Lower lobe of right lung (tissue), 2 donors: ENCODE measurements at regions not wholly inside any gene's neighbourhood (a gene's known extent, or its start where the extent isn't known, plus 50 kb on each side); places are given as distances from the start of the nearest gene placed in this dataset.

Source experiments
- ATAC-seq, 2 donors: fragments of 200-7000 bp; cut with Tn5 transposase; one replicate each; pipeline ENCODE4 v1.9.1; 2020 to 2022; ENCODE audit warnings: mild to moderate bottlenecking in 2 of 2, moderate library complexity in 2 of 2
- DNase-seq: peaks from one replicate; pipeline ENCODE4 v3.0.0-alpha.2; 2020
- H3K27ac ChIP-seq: fragments of 200-600 bp; one replicate; pipeline ENCODE4 v1.8.0; 2022
- H3K27me3 ChIP-seq: fragments of 200-600 bp; one replicate; pipeline ENCODE4 v1.8.0; 2022; ENCODE audit warnings: low read depth
- H3K36me3 ChIP-seq: fragments of 200-600 bp; one replicate; pipeline ENCODE4 v1.8.0; 2022; ENCODE audit warnings: mild to moderate bottlenecking
- H3K4me1 ChIP-seq: fragments of 200-600 bp; one replicate; pipeline ENCODE4 v1.8.0; 2022
- H3K4me3 ChIP-seq: fragments of 200-600 bp; one replicate; pipeline ENCODE4 v1.8.0; 2022; ENCODE audit warnings: mild to moderate bottlenecking
- H3K9me3 ChIP-seq: fragments of 200-600 bp; one replicate; pipeline ENCODE4 v1.8.0; 2022
- CTCF ChIP-seq: fragments of 200-600 bp; IDR thresholded peaks from one replicate; pipeline ENCODE4 v1.8.0; 2022; ENCODE audit warnings: antibody characterized with exemption, mild to moderate bottlenecking
- intact Hi-C: fragments of 100-400 bp; cut with DNase I; formaldehyde crosslinking; loops from one replicate; pipeline ENCODE4 v1.11.0; 2022
- donor health status: DM: no; HTN: yes; CAD: no; lungs with severe emphysema.

GRCh38 chrX:10073671-10074070 lies 83.1 kb upstream of the CLCN4 start:
- no peak for TF ChIP-seq CTCF
- no peak overlapping the region for H3K27ac ChIP-seq
- no peaks in the 10 kb centered on the region for H3K9me3 ChIP-seq
- peaks cover under 1% of the 10 kb centered on the region for H3K4me1 ChIP-seq
- DNase-seq (no peak), ATAC-seq (no peak)
- no peak overlapping the region for H3K4me3 ChIP-seq
- no peaks in the 10 kb centered on the region for H3K27me3 ChIP-seq
- intact Hi-C loops = no loop called here
- H3K36me3 ChIP-seq = peaks cover 12% of the 10 kb centered on the region

GRCh38 chrX:10074241-10074941 lies 82.4 kb upstream of the CLCN4 start:
- DNase-seq = no peak
- Histone ChIP-seq H3K9me3 (no peaks in the 10 kb centered on the region), H3K27ac (no peak overlapping the region), H3K27me3 (no peaks in the 10 kb centered on the region), H3K4me3 (no peak overlapping the region), H3K4me1 (peaks cover 3% of the 10 kb centered on the region), H3K36me3 (peaks cover 12% of the 10 kb centered on the region)
- no peak for TF ChIP-seq CTCF
- intact Hi-C loops = no loop called here
- no peak for ATAC-seq

GRCh38 chrX:10076765-10077164 lies 80.0 kb upstream of the CLCN4 start:
- no peaks in the 10 kb centered on the region for H3K9me3 ChIP-seq
- intact Hi-C loops = no loop called here
- H3K27ac ChIP-seq = no peak overlapping the region
- H3K4me1 ChIP-seq = peaks cover 3% of the 10 kb centered on the region
- H3K27me3 ChIP-seq = no peaks in the 10 kb centered on the region
- TF ChIP-seq CTCF = no peak
- DNase-seq = no peak
- H3K36me3 ChIP-seq = peaks cover 11% of the 10 kb centered on the region
- no peak for ATAC-seq
- no peak overlapping the region for H3K4me3 ChIP-seq

- Histone ChIP-seq H3K9me3 (no peaks in the 10 kb centered on the region), H3K4me3 (no peak overlapping the region), H3K4me1 (peaks cover 10% of the 10 kb centered on the region), H3K27ac (no peak overlapping the region), H3K36me3 (peaks cover 11% of the 10 kb centered on the region), H3K27me3 (no peaks in the 10 kb centered on the region)
- ATAC-seq (no peak), DNase-seq (no peak)
- intact Hi-C loops = no loop called here
- TF ChIP-seq CTCF = no peak
Measured at GRCh38 chrX:10077425-10078188, 79.2 kb upstream of the CLCN4 start.

DNA sequence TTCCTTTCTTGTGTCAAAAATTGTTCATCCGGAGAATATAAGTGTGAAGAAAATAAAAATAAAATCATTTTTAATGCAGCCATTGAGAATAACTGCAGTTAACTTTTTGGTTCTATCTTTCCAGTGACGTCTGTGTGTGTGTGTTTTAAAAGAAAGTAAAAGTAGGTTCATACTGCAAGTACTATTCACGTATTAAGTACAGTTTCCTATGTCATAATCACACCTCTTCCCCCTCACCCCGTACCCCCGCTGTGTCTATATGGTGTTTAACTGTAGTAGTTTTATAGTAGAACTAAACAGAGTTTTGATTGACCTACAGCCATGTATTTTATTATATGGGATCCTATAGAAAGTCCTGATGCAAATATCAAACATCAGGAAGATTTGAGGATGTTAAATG lies 78.5 kb upstream of the CLCN4 start:
- Histone ChIP-seq H3K4me3 (no peak overlapping the region), H3K9me3 (no peaks in the 10 kb centered on the region), H3K27me3 (no peaks in the 10 kb centered on the region), H3K27ac (no peak overlapping the region), H3K36me3 (peaks cover 7% of the 10 kb centered on the region), H3K4me1 (peaks cover 14% of the 10 kb centered on the region)
- ATAC-seq = no peak
- intact Hi-C loops = no loop called here
- no peak for TF ChIP-seq CTCF
- DNase-seq = no peak
